KMS-11 (cell line): ENCODE measurements at regions not wholly inside any gene's neighbourhood (a gene's known extent, or its start where the extent isn't known, plus 50 kb on each side); places are given as distances from the start of the nearest gene placed in this dataset.

Experiments
- H2AFZ ChIP-seq: fragments of 200-600 bp; sonication (generic); 2 replicates; pipeline ENCODE4 v1.6.1; 2016; ENCODE audit warnings: antibody characterized with exemption, mixed run types, low read depth
- H3K27ac ChIP-seq: fragments of 200-600 bp; sonication (generic); 2 replicates; pipeline ENCODE4 v1.6.1; 2016; ENCODE audit warnings: mild to moderate bottlenecking, mixed run types
- H3K27me3 ChIP-seq: fragments of 200-600 bp; sonication (generic); 2 replicates; pipeline ENCODE4 v1.6.1; 2017; ENCODE audit warnings: mild to moderate bottlenecking, low read depth, mixed run types, moderate library complexity; ENCODE audit not compliant: insufficient read depth
- H3K36me3 ChIP-seq: fragments of 200-600 bp; sonication (generic); 2 replicates; pipeline ENCODE4 v1.6.1; 2017; ENCODE audit warnings: mild to moderate bottlenecking, mixed run types; ENCODE audit not compliant: insufficient read depth
- H3K4me1 ChIP-seq: fragments of 200-600 bp; sonication (generic); 2 replicates; pipeline ENCODE4 v1.6.1; 2016; ENCODE audit warnings: mild to moderate bottlenecking, low read depth, mixed run types; ENCODE audit not compliant: poor library complexity, severe bottlenecking
- H3K4me2 ChIP-seq: fragments of 200-600 bp; sonication (generic); 2 replicates; pipeline ENCODE4 v1.7.0; 2016; ENCODE audit warnings: mild to moderate bottlenecking, mixed run types
- H3K4me3 ChIP-seq: fragments of 200-600 bp; sonication (generic); IDR thresholded peaks from 2 replicates; pipeline ENCODE4 v1.6.1; 2017; ENCODE audit warnings: low read depth, low read length, mixed read lengths; ENCODE audit not compliant: insufficient read depth
- H3K79me2 ChIP-seq: fragments of 200-600 bp; sonication (generic); 2 replicates; pipeline ENCODE4 v1.6.1; 2016; ENCODE audit warnings: low read depth, mixed run types; ENCODE audit not compliant: insufficient read depth
- H3K9ac ChIP-seq: fragments of 200-600 bp; sonication (generic); 2 replicates; pipeline ENCODE4 v1.6.1; 2016; ENCODE audit warnings: mild to moderate bottlenecking, mixed run types
- H4K20me1 ChIP-seq: fragments of 200-600 bp; sonication (generic); 2 replicates; pipeline ENCODE4 v1.6.1; 2016; ENCODE audit warnings: mild to moderate bottlenecking, mixed run types; ENCODE audit not compliant: insufficient read depth
- CTCF ChIP-seq: fragments of 200-600 bp; sonication (generic); conservative IDR thresholded peaks from 2 replicates; pipeline ENCODE4 v1.6.1; 2017; ENCODE audit warnings: low read depth, mild to moderate bottlenecking, antibody characterized with exemption, low read length, moderate library complexity, mixed read lengths

DNA sequence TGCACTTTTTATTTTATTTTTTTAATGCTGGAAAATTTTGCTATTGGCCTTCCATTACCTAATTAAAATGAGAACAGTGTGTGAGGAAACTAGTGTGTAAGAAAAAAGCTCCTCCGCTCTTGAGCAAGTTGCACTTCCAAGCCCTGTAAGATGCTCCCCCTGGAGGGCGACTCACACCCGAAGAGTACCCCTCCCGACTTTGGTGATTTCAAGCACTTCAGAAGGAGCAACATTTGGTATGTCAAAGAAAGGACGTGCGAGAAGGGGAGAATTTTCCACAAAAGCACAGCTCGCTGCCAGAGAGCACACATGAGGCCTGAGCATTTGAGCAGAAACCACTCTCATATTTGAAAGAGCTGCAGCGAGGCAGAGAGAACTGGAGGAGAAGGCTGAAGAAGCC, 504.4 kb downstream of the FGF9 start:
- Histone ChIP-seq H3K4me1 (no peaks in the 10 kb centered on the region), H3K36me3 (no peaks in the 10 kb centered on the region), H3K79me2 (no peaks in the 10 kb centered on the region), H4K20me1 (no peaks in the 10 kb centered on the region), H2AFZ (no peak overlapping the region), H3K4me3 (no peak overlapping the region), H3K9ac (no peak overlapping the region), H3K4me2 (no peak overlapping the region), H3K27me3 (no peaks in the 10 kb centered on the region), H3K27ac (no peak overlapping the region)
- TF ChIP-seq CTCF, result no peak

DNA sequence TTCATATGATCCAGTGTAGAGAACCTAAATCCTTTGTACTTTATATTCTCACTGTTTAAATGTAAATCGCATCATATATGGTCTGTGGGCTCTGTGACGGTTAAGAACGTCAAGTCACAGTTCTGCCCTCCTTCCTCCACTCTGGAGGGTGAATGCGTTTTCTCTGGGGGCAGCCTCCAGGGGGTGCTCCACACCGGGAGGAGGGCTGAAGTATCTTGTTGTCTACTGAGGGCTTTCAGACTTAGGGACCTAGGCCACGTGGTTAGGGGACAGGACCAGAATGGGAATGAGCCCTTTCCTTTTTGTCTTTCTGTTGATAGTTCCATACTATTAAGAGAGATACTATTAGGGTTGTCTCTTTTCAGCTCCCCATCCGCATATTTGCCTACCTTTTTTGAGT, 504.9 kb downstream of the FGF9 start:
- Histone ChIP-seq H3K9ac (no peak overlapping the region), H3K79me2 (no peaks in the 10 kb centered on the region), H3K4me2 (no peak overlapping the region), H2AFZ (no peak overlapping the region), H3K27me3 (no peaks in the 10 kb centered on the region), H3K4me3 (no peak overlapping the region), H4K20me1 (no peaks in the 10 kb centered on the region), H3K27ac (no peak overlapping the region), H3K4me1 (no peaks in the 10 kb centered on the region), H3K36me3 (no peaks in the 10 kb centered on the region)
- no peak for TF ChIP-seq CTCF

GRCh38 chr13:22176968-22177520, 506.2 kb downstream of the FGF9 start:
- Histone ChIP-seq H3K4me2 (no peak overlapping the region), H3K27me3 (no peaks in the 10 kb centered on the region), H3K36me3 (no peaks in the 10 kb centered on the region), H3K79me2 (no peaks in the 10 kb centered on the region), H3K9ac (no peak overlapping the region), H3K27ac (no peak overlapping the region), H4K20me1 (no peaks in the 10 kb centered on the region), H3K4me1 (no peaks in the 10 kb centered on the region), H3K4me3 (no peak overlapping the region), H2AFZ (no peak overlapping the region)
- TF ChIP-seq CTCF, result no peak

- Histone ChIP-seq H3K27ac (no peak overlapping the region), H2AFZ (no peak overlapping the region), H4K20me1 (no peaks in the 10 kb centered on the region), H3K79me2 (no peaks in the 10 kb centered on the region), H3K27me3 (no peaks in the 10 kb centered on the region), H3K9ac (no peak overlapping the region), H3K36me3 (no peaks in the 10 kb centered on the region), H3K4me1 (no peaks in the 10 kb centered on the region), H3K4me2 (no peak overlapping the region), H3K4me3 (no peak overlapping the region)
- no peak for TF ChIP-seq CTCF
Measured at GRCh38 chr13:22178878-22179277, 508.0 kb downstream of the FGF9 start.
